Mesenchymal stem cell (in vitro differentiated cells and primary cell): ENCODE measurements at regions not wholly inside any gene's neighbourhood (a gene's known extent, or its start where the extent isn't known, plus 50 kb on each side); places are given as distances from the start of the nearest gene placed in this dataset.

Experiments
- DNase-seq: peaks from one replicate; pipeline ENCODE4 v3.0.0-alpha.2; 2013
- H2AFZ ChIP-seq: one replicate; pipeline ENCODE4 v1.6.1; 2013; ENCODE audit warnings: low read depth, mild to moderate bottlenecking, control low read depth, inconsistent platforms, low read length, moderate library complexity
- H2AK5ac ChIP-seq: 2 replicates; pipeline ENCODE4 v1.6.1; 2013; ENCODE audit warnings: low read length, moderate library complexity, mild to moderate bottlenecking, inconsistent platforms; ENCODE audit not compliant: severe bottlenecking
- H2BK120ac ChIP-seq: one replicate; pipeline ENCODE4 v1.6.1; 2013; ENCODE audit warnings: low read depth, mild to moderate bottlenecking, inconsistent platforms, low read length, moderate library complexity
- H2BK12ac ChIP-seq, 2 experiments: one replicate each; pipeline ENCODE4 v1.6.1; 2013; ENCODE audit warnings: inconsistent platforms in 2 of 2, low read length in 2 of 2, mild to moderate bottlenecking in 2 of 2, moderate library complexity in 2 of 2, control low read depth in 1 of 2
- H2BK15ac ChIP-seq: one replicate; pipeline ENCODE4 v1.6.1; 2013; ENCODE audit warnings: mild to moderate bottlenecking, low read depth, inconsistent platforms; ENCODE audit not compliant: poor library complexity, severe bottlenecking
- H2BK5ac ChIP-seq: 2 replicates; pipeline ENCODE4 v1.6.1; 2013; ENCODE audit warnings: low read depth, mild to moderate bottlenecking, low read length, control low read depth, inconsistent platforms; ENCODE audit not compliant: poor library complexity, severe bottlenecking
- H3K14ac ChIP-seq, 2 experiments: one replicate each; pipeline ENCODE4 v1.6.1; 2013; ENCODE audit warnings: inconsistent platforms in 2 of 2, low read length in 2 of 2, control low read depth in 1 of 2, mild to moderate bottlenecking in 1 of 2, moderate library complexity in 1 of 2
- H3K18ac ChIP-seq, 2 experiments: one replicate each; pipeline ENCODE4 v1.6.1; 2013; ENCODE audit warnings: inconsistent platforms in 2 of 2, low read length in 2 of 2, control low read depth in 1 of 2, low read depth in 1 of 2, mild to moderate bottlenecking in 1 of 2
- H3K23ac ChIP-seq, 2 experiments: one replicate each; pipeline ENCODE4 v1.6.1; 2013; ENCODE audit warnings: inconsistent platforms in 2 of 2, low read length in 2 of 2, mild to moderate bottlenecking in 2 of 2, moderate library complexity in 2 of 2, control low read depth in 1 of 2
- H3K27ac ChIP-seq: 2 replicates; pipeline ENCODE4 v1.5.1; 2013; ENCODE audit warnings: mild to moderate bottlenecking, moderate library complexity, low read length, control low read depth, inconsistent platforms; ENCODE audit not compliant: poor library complexity, severe bottlenecking
- H3K27me3 ChIP-seq, 2 experiments: 2 replicates each; pipeline versions ENCODE4 v1.6.1 to v1.7.0; 2013; ENCODE audit warnings: low read length in 2 of 2, mild to moderate bottlenecking in 2 of 2, moderate library complexity in 2 of 2, control low read depth in 1 of 2, inconsistent platforms in 1 of 2; ENCODE audit not compliant: control insufficient read depth in 1 of 2, insufficient read depth in 1 of 2
- H3K36me3 ChIP-seq, 2 experiments: 2 replicates each; pipeline versions ENCODE4 v1.6.1 to v1.7.0; 2013; ENCODE audit warnings: low read length in 2 of 2, control low read depth in 1 of 2, inconsistent platforms in 1 of 2, low read depth in 1 of 2, mild to moderate bottlenecking in 1 of 2; ENCODE audit not compliant: insufficient read depth in 2 of 2, control insufficient read depth in 1 of 2
- H3K4ac ChIP-seq, 2 experiments: one replicate each; pipeline ENCODE4 v1.6.1; 2013; ENCODE audit warnings: inconsistent platforms in 2 of 2, low read length in 2 of 2, mild to moderate bottlenecking in 2 of 2, moderate library complexity in 2 of 2, control low read depth in 1 of 2, low read depth in 1 of 2
- H3K4me1 ChIP-seq: 2 replicates; pipeline ENCODE4 v1.6.1; 2013; ENCODE audit warnings: low read depth, low read length, control low read depth; ENCODE audit not compliant: control insufficient read depth, insufficient read depth
- H3K4me2 ChIP-seq: 2 replicates; pipeline ENCODE4 v1.6.1; 2013; ENCODE audit warnings: low read length, mild to moderate bottlenecking, inconsistent platforms; ENCODE audit not compliant: poor library complexity, severe bottlenecking
- H3K4me3 ChIP-seq, 2 experiments: 2 replicates each; pipeline versions ENCODE4 v1.5.1 to v1.7.0; 2013; ENCODE audit warnings: low read length in 2 of 2, mild to moderate bottlenecking in 2 of 2, control low read depth in 1 of 2, low read depth in 1 of 2; ENCODE audit not compliant: insufficient read depth in 1 of 2
- H3K79me1 ChIP-seq: replicated peaks from 2 replicates; pipeline ENCODE4 v1.6.1; 2013; ENCODE audit warnings: mild to moderate bottlenecking, control low read depth, low read length, inconsistent platforms; ENCODE audit not compliant: poor library complexity, severe bottlenecking
- H3K9ac ChIP-seq: 2 replicates; pipeline ENCODE4 v1.7.0; 2013; ENCODE audit warnings: mild to moderate bottlenecking, low read length, moderate library complexity
- H3K9me3 ChIP-seq: 2 replicates; pipeline ENCODE4 v1.7.0; 2013; ENCODE audit warnings: mild to moderate bottlenecking, low read length; ENCODE audit not compliant: control insufficient read depth
- H4K8ac ChIP-seq: one replicate; pipeline ENCODE4 v1.6.1; 2013; ENCODE audit warnings: inconsistent platforms, mild to moderate bottlenecking, low read length, moderate library complexity
- H4K91ac ChIP-seq: one replicate; pipeline ENCODE4 v1.6.1; 2013; ENCODE audit warnings: mild to moderate bottlenecking, low read length, inconsistent platforms
- WGBS: methylation state at CpG from one replicate; pipeline ENCODE4 v1.1.7; 2013; ENCODE audit warnings: mixed read lengths; 5-methylcytosine and 5-hydroxymethylcytosine counted together

DNA sequence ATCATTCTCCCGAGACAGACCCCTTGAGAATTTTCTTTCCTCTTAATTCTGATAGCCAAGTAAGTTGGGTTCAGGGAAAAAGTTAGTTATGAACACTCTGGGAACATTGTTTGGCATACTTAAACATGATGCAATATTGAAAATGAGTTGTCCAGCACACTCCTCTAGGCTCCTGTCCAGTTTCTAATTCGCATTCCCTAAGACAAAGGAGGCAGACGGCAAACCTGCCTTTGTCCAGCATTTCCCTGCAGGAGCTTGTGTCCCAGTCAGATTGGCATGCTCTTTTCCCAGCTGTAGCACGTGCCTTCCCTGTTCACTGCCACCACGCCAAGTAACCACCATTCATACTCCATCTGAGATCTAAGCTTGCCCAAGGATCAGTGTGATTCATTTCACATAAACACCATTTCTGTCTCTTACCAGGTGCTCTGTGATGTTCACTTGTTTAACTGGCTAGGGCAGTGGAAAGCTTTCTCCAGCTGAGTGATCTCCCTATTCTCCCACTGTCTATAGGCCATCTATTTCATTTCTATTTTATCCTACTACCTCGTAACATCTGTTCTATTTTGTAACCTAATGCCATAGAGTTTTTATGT, 150.0 kb upstream of the EPB41L3 start:
- H2AFZ ChIP-seq = no peak overlapping the region
- no peak overlapping the region for H3K4ac ChIP-seq
- H3K79me1 ChIP-seq = no peaks in the 10 kb centered on the region
- no peaks in the 10 kb centered on the region for H3K27me3 ChIP-seq
- H3K18ac ChIP-seq = no peak overlapping the region
- no peak overlapping the region for H3K4me3 ChIP-seq
- no peaks in the 10 kb centered on the region for H3K36me3 ChIP-seq
- H4K91ac ChIP-seq = no peak overlapping the region
- WGBS = 72% methylated on average over 6 of the region's 6 CpGs
- no peak overlapping the region for H2BK12ac ChIP-seq
- no peaks in the 10 kb centered on the region for H3K4me1 ChIP-seq
- no peak overlapping the region for H2BK5ac ChIP-seq
- peaks cover 10% of the 10 kb centered on the region for H3K9me3 ChIP-seq
- H3K4me2 ChIP-seq = no peak overlapping the region
- DNase-seq = no peak
- no peak overlapping the region for H3K14ac ChIP-seq
- no peak overlapping the region for H2BK15ac ChIP-seq
- H2AK5ac ChIP-seq = no peak overlapping the region
- no peak overlapping the region for H3K23ac ChIP-seq
- no peak overlapping the region for H2BK120ac ChIP-seq
- H4K8ac ChIP-seq = no peak overlapping the region
- H3K27ac ChIP-seq = no peak overlapping the region
- H3K9ac ChIP-seq = peak overlapping the region; percentile 25

DNA sequence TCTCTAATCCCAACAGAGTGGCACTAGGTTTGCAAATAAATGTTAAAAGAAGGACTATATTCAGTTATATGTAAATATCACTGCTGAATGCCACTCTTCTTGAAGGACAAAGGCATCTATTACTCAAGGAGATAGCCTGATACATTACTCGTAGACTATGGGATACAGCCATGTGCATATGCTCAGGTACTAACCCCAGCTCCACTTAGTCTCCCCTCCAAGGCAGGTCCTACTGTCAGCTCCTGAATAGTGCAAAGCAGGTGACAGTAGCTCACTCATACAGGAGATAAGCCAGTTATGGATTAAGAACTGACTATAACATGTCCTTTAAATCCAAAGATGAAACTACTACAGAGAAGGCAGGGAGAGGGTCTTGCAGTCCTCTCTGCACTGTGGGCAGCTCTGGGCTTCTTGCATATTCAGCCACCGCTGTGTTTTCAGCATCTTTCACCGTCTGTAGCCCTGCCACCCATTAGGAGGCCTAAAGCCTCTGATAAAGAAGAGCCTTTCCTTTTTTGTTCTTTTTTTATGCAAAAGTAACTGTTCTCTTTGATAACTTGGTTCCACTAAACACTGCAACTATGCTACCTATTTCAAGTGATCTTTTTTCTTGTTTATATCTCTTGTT, 135.1 kb upstream of the EPB41L3 start:
- Histone ChIP-seq H3K27me3 (peaks cover 0 to 9% of the 10 kb centered on the region in 2 experiments), H2BK12ac (no peak overlapping the region), H2BK15ac (no peak overlapping the region), H3K14ac (no peak overlapping the region), H4K8ac (no peak overlapping the region), H3K4ac (no peak overlapping the region), H3K4me1 (no peaks in the 10 kb centered on the region), H3K18ac (no peak overlapping the region), H3K9me3 (no peaks in the 10 kb centered on the region), H3K79me1 (no peaks in the 10 kb centered on the region), H3K4me3 (no peak overlapping the region), H3K4me2 (no peak overlapping the region), H3K23ac (no peak overlapping the region), H4K91ac (no peak overlapping the region), H2BK120ac (no peak overlapping the region), H2BK5ac (no peak overlapping the region), H2AK5ac (no peak overlapping the region), H3K27ac (no peak overlapping the region), H2AFZ (no peak overlapping the region), H3K9ac (no peak overlapping the region), H3K36me3 (no peaks in the 10 kb centered on the region)
- 38% methylated on average over 3 of the region's 3 CpGs for WGBS
- DNase-seq = no peak

DNA sequence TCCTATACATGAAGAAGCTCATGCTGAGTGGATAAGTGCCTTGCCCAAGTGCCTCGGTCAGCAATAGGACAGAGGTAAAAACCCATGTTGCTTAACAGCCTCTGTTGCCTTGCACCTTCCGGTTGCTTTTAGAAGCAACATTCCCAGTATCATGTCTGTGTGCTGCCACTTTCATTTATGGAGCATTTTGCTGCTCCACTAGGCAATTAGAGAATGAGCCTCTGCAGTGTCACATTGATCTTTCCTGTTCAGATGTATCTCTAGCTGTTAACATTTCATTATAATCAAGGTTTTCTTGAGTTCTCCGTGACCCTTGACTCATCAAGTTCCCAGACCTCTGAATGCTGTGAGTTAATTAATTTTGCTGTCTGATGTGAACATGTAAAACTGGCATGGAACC, 134.5 kb upstream of the EPB41L3 start:
- no peak overlapping the region for H3K4me2 ChIP-seq
- no peak overlapping the region for H3K14ac ChIP-seq
- H3K23ac ChIP-seq = no peak overlapping the region
- peaks cover 0 to 11% of the 10 kb centered on the region in 2 experiments for H3K27me3 ChIP-seq
- H3K4ac ChIP-seq = no peak overlapping the region
- no peak overlapping the region for H2BK120ac ChIP-seq
- H3K18ac ChIP-seq = no peak overlapping the region
- H3K79me1 ChIP-seq = no peaks in the 10 kb centered on the region
- no peak overlapping the region for H4K91ac ChIP-seq
- 63% methylated on average over 3 of the region's 3 CpGs for WGBS
- H3K4me1 ChIP-seq = no peaks in the 10 kb centered on the region
- H4K8ac ChIP-seq = no peak overlapping the region
- H3K27ac ChIP-seq = no peak overlapping the region
- no peak overlapping the region for H3K4me3 ChIP-seq
- no peak overlapping the region for H2BK12ac ChIP-seq
- H3K9me3 ChIP-seq = no peaks in the 10 kb centered on the region
- H3K36me3 ChIP-seq = no peaks in the 10 kb centered on the region
- no peak overlapping the region for H2AFZ ChIP-seq
- H2BK15ac ChIP-seq = no peak overlapping the region
- no peak overlapping the region for H3K9ac ChIP-seq
- H2AK5ac ChIP-seq = no peak overlapping the region
- H2BK5ac ChIP-seq = no peak overlapping the region
- DNase-seq = no peak

- no peaks in the 10 kb centered on the region for H3K9me3 ChIP-seq
- 53% methylated on average over 2 of the region's 2 CpGs for WGBS
- H2BK12ac ChIP-seq = no peak overlapping the region
- H2BK15ac ChIP-seq = no peak overlapping the region
- no peak overlapping the region for H3K9ac ChIP-seq
- H3K79me1 ChIP-seq = no peaks in the 10 kb centered on the region
- H3K4me1 ChIP-seq = no peaks in the 10 kb centered on the region
- peaks cover 0 to 11% of the 10 kb centered on the region in 2 experiments for H3K27me3 ChIP-seq
- no peak overlapping the region for H3K4me3 ChIP-seq
- H3K23ac ChIP-seq = no peak overlapping the region
- H2AK5ac ChIP-seq = no peak overlapping the region
- no peak for DNase-seq
- no peak overlapping the region for H2BK120ac ChIP-seq
- H3K4ac ChIP-seq = no peak overlapping the region
- H4K91ac ChIP-seq = no peak overlapping the region
- H3K18ac ChIP-seq = no peak overlapping the region
- no peak overlapping the region for H3K4me2 ChIP-seq
- H3K36me3 ChIP-seq = no peaks in the 10 kb centered on the region
- no peak overlapping the region for H4K8ac ChIP-seq
- H3K14ac ChIP-seq = no peak overlapping the region
- H3K27ac ChIP-seq = no peak overlapping the region
- no peak overlapping the region for H2AFZ ChIP-seq
- no peak overlapping the region for H2BK5ac ChIP-seq
Observed at GRCh38 chr18:5673616-5674015, 129.8 kb upstream of the EPB41L3 start.
